GM18520 (cell line): ENCODE measurements at regions not wholly inside any gene's neighbourhood (a gene's known extent, or its start where the extent isn't known, plus 50 kb on each side); places are given as distances from the start of the nearest gene placed in this dataset.

Source experiments
- ATAC-seq: cut with Tn5 transposase; IDR thresholded peaks from one replicate; pipeline ENCODE4 v1.9.1; 2021; ENCODE audit not compliant: unreplicated experiment

GRCh38 chr10:2284071-2284470 lies 546.7 kb upstream of the ADARB2 start:
- ATAC-seq, result no peak

GRCh38 chr10:2282202-2282601 lies 544.9 kb upstream of the ADARB2 start:
- ATAC-seq, result no peak

- ATAC-seq, result no peak
Observed at GRCh38 chr10:2280713-2281300, 543.5 kb upstream of the ADARB2 start.

- no peak for ATAC-seq
Observed at GRCh38 chr10:2279711-2280110, 542.4 kb upstream of the ADARB2 start.

DNA sequence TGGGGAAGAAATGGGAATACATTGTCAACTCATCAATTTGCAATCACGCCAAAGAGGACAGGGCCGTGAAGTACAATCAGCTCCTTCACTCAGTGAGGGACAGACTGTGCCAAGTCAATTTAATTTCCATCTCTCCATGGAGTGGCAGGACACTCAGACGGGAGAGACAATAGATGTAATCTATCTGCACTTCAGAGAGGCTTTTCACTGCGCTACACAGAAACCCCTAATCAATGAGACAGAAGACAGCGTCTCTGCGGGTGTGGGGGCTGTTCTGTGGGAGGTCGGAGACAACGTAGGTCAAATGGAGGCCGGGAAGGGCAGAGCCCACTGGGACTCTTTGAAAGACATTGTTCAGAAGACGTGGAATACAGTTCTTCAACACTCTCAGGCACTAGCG lies 541.0 kb upstream of the ADARB2 start:
- no peak for ATAC-seq

GRCh38 chr10:2263561-2263960 lies 526.2 kb upstream of the ADARB2 start:
- ATAC-seq, result no peak

- no peak for ATAC-seq
Observed at GRCh38 chr10:2262878-2263277, 525.6 kb upstream of the ADARB2 start.

- no peak for ATAC-seq
Observed at GRCh38 chr10:2262333-2262732, 525.0 kb upstream of the ADARB2 start.

- no peak for ATAC-seq
Observed at GRCh38 chr10:2256241-2256640, 518.9 kb upstream of the ADARB2 start.

GRCh38 chr10:2252096-2252495 lies 514.8 kb upstream of the ADARB2 start:
- ATAC-seq, result no peak

DNA sequence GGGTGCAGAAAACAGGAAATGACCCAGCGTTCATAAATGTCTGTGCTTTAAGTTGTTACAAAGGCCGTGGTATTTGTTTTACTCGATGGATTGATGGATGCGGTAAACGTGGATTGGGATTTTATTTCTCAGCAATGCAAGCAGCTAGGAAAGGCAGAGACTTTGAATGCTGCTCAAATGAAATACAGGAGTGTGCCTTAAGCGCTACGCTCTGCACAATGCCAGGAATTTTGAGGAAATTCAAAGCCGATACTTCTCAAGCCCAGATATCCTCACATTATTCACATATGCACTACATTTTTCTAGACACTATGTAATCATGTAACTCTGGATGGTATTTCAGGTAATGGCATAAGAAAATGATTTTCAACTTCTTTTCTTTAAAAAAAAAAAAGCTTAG lies 514.3 kb upstream of the ADARB2 start:
- no peak for ATAC-seq

DNA sequence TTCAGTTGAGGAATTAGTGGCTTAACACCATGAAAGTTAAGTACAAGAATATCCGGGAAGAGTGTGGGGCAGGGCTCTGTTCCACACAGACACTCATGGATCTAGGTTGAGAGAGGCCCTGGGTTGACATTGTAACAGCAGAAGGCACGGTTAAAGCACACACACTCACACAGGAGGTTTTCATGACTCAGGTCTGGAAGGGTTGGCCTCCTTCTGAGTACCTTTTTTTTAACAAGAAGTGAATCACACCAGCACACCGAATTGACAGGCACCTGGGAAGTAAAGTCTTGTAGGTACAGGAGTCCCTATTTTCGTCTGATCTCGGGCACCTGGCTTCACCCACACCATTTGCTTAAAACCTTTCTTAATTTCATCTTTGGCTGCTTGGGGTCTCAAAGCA lies 509.4 kb upstream of the ADARB2 start:
- no peak for ATAC-seq

DNA sequence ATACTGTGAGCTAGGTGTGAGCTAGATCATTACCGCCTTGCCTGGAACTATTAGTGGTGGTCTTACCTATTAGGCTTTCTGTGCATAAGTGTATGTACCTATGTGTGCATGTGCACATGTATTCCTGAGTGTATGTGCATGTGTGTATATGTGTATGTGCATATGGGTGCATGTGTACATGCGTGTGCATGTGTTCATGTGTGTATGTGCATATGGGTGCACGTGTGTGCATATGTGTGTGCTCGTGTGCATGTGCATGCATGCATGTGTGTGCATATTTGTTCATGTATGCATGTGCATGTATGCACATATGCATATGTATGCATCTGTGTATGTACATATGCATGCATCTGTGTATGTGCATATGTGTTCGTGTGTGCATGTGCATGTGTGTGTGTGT lies 508.3 kb upstream of the ADARB2 start:
- no peak for ATAC-seq

GRCh38 chr10:2244471-2244870 lies 507.1 kb upstream of the ADARB2 start:
- no peak for ATAC-seq

- ATAC-seq, result no peak
Observed at GRCh38 chr10:2236876-2237275, 499.6 kb upstream of the ADARB2 start.

DNA sequence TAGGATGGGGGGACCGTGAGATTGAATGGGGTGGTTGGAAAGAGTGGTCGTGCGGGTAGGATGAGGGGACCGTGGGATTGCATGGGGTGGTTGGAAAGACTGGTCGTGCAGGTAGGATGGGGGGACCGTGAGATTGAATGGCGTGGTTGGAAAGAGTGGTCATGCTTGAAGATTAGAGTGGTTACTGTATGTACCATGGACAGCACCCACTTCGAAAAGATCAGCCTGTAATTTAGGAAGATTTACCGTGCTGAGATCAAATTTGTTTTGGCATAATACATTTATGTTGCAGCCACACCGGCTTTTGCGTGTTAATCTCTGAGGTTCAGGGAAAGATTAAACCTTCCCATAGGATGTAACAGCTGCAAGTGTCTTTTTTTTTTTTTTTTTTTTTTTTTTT lies 495.2 kb upstream of the ADARB2 start:
- ATAC-seq, result no peak

DNA sequence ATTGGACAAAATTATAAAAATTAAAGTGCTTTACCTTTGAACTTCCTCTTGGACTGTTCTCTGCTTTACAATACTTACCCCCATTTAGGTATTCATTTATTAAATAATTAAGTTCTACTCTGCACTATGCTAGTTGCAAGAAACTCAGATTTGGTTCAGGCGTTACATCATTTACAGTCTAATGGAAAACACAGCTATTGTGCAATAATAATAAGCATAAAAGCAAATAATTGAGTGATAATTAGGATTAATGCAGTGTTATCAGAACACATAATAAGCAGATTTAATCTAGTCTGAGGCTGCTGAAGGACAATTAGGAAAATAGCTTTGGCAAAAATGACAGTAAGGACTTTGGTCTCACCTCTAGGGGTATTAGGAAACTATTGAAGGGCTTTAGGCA lies 493.2 kb upstream of the ADARB2 start:
- no peak for ATAC-seq

- no peak for ATAC-seq
Observed at GRCh38 chr10:2228320-2228901, 491.1 kb upstream of the ADARB2 start.

- ATAC-seq, result no peak
Observed at GRCh38 chr10:2225609-2226008, 488.3 kb upstream of the ADARB2 start.

DNA sequence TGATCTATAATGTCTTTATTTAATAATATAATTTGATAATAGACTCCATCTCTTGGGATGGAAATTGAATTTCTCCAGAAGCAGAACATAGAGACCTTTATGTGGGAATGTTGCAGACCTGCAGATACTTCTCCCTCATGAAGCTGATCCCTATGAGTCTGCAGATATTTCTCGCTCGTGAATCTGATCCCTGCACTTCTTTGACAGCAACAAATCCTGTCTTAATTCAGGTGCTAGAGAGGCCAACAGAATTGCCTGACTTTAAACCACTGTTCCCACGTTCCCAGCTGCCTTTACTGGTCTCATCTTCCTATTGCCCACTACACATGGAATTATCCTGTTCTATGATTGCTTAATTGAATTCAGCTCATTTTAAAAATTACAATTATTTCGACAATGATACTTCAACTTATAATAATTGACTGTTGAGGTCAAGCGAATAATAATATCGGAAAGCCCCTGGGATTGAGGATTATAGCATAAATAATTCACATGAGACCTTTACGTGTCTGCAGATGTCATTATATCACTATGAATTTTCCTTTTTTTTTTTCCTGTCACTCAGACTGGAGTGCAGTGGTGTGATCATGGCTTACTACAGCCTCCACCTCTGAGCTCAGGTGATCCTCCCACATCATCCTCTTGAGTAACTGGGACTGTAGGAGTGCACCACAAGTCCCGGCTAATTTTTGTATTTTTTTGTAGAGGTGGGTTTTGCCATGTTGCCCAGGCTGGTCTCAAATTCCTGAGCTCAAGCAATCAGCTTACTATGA lies 486.4 kb upstream of the ADARB2 start:
- no peak for ATAC-seq

DNA sequence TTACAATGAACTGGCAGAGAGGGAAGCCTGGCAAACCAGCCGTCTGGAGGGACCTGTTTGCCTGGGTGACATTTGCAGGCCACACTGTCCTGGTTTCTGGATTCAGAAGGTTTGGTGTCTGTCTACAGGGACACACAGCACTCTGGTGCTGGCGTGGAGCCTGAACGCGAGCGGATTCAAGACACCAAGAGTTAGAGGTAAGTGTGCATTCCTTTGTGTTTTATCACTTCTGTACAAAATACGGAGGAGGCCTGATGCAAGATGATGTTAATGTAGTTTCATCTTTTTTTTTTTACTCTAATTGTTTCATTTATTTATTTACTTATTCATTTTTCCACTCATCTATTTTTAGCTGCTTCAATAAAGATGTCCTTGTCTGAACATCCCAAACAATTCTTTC lies 485.3 kb upstream of the ADARB2 start:
- no peak for ATAC-seq

DNA sequence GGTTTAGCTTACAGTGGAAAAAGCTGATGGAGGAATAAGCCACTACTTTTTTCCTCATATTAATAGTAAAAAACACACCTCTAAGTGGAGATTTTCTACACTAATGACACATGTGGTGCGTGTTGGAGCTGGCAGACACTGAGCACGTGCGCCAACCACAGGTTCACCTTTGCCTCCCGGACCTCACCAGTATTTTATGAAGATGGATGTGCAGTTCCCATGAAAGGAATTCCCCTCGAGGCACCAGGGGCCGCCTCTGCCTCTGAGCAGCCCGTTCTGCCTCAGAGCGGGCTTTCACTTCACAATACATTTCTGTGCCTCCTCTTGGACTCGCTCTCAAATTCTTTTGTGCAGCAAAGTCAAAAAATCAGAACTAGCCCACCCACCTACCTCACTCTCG lies 477.5 kb upstream of the ADARB2 start:
- ATAC-seq, result no peak

DNA sequence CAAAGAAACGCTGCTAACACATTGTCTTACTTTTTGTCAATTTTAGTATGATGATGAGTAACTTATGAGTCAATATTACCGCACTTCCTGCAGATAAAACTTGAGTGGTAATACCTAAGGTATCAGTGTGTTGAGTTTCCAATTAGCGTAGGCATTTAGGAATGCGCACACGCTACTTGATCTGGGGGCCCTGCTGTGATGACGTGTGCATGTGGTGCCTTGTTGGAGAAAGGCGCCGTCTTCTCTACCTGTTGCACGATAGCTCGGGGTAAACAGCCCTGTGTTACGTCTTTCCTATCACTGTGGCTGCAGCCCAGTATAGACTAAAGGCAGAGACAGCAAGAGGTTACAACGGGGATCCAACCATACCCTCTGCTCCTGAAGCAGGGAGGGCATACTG lies 476.8 kb upstream of the ADARB2 start:
- ATAC-seq, result no peak
